ENCODE measurements at regions not wholly inside any gene's neighbourhood (a gene's known extent, or its start where the extent isn't known, plus 50 kb on each side); places are given as distances from the start of the nearest gene placed in this dataset.

DNA sequence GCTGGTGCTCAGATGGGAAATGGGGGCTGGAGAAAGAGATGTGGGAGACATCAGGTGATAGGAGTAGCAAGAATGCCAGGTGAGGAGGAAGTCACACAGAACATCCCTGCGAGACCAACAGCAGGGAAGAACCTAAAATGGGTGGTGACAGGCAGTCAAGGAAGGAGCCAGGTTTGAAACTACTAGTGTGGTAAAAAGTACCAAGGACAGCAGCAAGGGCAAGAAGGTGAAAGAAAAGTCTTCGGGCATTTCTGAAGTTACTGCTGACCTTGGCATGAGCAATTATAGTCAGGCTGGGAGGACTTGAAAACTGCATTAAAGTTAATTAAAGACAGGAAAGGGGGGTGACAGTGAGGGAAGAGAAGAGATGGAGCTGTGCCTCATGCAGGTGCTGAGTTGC lies 410.4 kb downstream of the RAD51AP2 start:
- TF ChIP-seq, protein P1, sequence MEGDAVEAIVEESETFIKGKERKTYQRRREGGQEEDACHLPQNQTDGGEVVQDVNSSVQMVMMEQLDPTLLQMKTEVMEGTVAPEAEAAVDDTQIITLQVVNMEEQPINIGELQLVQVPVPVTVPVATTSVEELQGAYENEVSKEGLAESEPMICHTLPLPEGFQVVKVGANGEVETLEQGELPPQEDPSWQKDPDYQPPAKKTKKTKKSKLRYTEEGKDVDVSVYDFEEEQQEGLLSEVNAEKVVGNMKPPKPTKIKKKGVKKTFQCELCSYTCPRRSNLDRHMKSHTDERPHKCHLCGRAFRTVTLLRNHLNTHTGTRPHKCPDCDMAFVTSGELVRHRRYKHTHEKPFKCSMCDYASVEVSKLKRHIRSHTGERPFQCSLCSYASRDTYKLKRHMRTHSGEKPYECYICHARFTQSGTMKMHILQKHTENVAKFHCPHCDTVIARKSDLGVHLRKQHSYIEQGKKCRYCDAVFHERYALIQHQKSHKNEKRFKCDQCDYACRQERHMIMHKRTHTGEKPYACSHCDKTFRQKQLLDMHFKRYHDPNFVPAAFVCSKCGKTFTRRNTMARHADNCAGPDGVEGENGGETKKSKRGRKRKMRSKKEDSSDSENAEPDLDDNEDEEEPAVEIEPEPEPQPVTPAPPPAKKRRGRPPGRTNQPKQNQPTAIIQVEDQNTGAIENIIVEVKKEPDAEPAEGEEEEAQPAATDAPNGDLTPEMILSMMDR (IDR thresholded peaks at IDR 0.05; ENCODE audit: insufficient read depth, low read depth, low read length): no peak
- TF ChIP-seq EZH2 (IDR thresholded peaks at IDR 0.05; ENCODE audit: insufficient read depth, low read length): no peak
